GM20000 (cell line): ENCODE measurements at regions not wholly inside any gene's neighbourhood (a gene's known extent, or its start where the extent isn't known, plus 50 kb on each side); places are given as distances from the start of the nearest gene placed in this dataset.

ENCODE experiments used
- DNase-seq: peaks from one replicate; pipeline ENCODE4 v3.0.0; 2012; ENCODE audit warnings: low spot score
- TF ChIP-seq, protein P1 (sequence below): IDR thresholded peaks from 2 replicates; pipeline ENCODE4 v1.5.1; 2012; ENCODE audit warnings: mild to moderate bottlenecking, control low read depth; ENCODE audit errors: extremely low read depth, missing control alignments

DNA sequence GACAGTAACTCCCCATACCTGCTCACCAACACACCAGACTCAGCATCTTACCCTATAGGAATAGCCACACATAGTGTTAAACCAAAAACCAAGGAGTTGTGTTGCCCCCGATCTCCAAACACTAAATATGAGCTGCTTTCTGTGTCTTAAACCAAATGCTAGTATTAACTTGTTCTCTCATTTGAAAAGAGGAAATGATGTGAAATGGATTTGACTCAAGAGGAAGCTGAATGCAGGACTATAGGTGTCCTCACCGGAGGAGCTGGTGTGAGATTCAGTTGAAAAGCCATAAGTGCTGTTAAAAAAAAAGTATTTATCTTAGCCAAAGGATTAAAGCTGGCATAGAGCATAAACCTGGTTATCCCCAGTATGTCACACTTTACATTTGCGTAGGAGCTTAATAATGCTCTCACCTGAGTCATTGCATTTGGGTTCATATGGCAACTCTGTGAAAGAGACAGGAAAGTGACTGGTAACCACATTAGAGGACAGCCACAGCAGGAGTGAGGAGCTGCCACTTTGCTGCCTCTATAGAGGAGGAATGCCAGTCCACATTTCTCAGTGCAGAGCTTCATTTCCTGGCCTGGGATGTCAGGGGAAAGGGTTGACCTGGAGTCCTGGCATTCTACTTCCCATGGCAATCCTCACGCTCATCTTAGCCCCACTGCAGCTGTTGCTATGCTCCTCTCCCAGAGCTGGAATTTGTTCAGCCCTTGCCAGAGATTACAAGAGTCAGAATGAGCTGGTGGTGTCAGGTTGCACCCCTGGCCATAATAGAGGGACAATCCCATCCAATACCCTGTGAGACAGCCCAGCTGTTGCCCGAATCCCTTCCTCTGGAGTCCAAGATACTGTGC lies 143.3 kb upstream of the ANKFN1 start:
- DNase-seq: no peak
- TF ChIP-seq, protein P1, sequence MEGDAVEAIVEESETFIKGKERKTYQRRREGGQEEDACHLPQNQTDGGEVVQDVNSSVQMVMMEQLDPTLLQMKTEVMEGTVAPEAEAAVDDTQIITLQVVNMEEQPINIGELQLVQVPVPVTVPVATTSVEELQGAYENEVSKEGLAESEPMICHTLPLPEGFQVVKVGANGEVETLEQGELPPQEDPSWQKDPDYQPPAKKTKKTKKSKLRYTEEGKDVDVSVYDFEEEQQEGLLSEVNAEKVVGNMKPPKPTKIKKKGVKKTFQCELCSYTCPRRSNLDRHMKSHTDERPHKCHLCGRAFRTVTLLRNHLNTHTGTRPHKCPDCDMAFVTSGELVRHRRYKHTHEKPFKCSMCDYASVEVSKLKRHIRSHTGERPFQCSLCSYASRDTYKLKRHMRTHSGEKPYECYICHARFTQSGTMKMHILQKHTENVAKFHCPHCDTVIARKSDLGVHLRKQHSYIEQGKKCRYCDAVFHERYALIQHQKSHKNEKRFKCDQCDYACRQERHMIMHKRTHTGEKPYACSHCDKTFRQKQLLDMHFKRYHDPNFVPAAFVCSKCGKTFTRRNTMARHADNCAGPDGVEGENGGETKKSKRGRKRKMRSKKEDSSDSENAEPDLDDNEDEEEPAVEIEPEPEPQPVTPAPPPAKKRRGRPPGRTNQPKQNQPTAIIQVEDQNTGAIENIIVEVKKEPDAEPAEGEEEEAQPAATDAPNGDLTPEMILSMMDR: no peak

GRCh38 chr17:56011406-56012131 lies 141.7 kb upstream of the ANKFN1 start:
- no peak for DNase-seq
- TF ChIP-seq, protein P1: no peak

DNA sequence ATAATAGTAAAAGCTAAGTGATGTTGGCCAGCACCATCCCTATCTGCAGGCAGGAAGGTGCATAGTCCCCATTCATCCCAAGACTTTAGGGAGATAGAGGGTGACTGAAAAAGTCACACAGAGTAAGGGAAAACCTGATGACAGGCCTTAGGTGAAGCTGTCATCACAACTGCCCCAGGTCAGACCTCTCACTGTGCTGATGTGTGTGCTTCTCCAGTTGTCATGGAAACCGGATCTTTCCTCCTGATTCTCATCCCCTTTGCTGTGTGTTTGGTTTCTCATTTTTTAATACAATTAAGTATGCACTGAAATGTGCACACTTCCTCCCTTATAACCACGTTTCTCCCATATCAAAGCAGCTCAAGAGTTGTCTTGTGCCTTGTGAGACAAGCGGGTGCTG lies 135.1 kb upstream of the ANKFN1 start:
- TF ChIP-seq, protein P1: no peak
- no peak for DNase-seq

GRCh38 chr17:56020369-56020768 lies 132.9 kb upstream of the ANKFN1 start:
- no peak for DNase-seq
- TF ChIP-seq, protein P1: no peak

- TF ChIP-seq, protein P1: no peak
- no peak for DNase-seq
These were observed 131.5 kb upstream of the ANKFN1 start for GRCh38 chr17:56021681-56022190.

DNA sequence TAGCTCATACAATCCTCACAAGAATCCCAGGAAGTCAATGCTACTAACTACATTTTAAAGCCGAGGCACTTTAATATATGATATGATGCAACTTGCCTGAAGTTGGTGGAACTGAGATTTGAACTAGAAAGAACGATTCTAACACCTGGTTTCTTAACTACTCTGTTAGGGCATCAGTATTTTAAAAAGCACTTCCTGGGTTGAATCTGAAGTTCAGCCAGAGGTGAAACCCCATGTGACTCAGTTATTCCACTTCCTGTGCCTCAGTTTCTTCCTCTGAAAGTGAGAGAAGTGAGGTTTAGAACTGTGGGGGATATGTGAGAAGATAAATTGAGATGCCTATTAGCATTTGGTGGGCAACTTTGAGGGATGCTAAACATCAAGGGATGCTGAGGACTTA lies 129.4 kb upstream of the ANKFN1 start:
- TF ChIP-seq, protein P1: no peak
- no peak for DNase-seq

- TF ChIP-seq, protein P1: no peak
These were observed 126.4 kb upstream of the ANKFN1 start for GRCh38 chr17:56026915-56027314.

More at GRCh38 chr17:56026915-56027314, 126.4 kb upstream of the ANKFN1 start:
- no peak for DNase-seq
